A549 (cell line): ENCODE measurements at regions not wholly inside any gene's neighbourhood (a gene's known extent, or its start where the extent isn't known, plus 50 kb on each side); places are given as distances from the start of the nearest gene placed in this dataset.

Experiments
- ATAC-seq, 2 experiments: fragments of 200-7000 bp in 1 of 2; fragments of >200 bp in 1 of 2; cut with Nextera tagmentation in 1 of 2; cut with Tn5 transposase in 1 of 2; 3 replicates each; pipeline versions ENCODE4 v1.8.0 to v1.9.1; 2018 to 2020; ENCODE audit warnings: mild to moderate bottlenecking in 1 of 2, moderate library complexity in 1 of 2
- CTCF ChIA-PET: fragments of 300-600 bp; sonication (Branson Sonifier 250); formaldehyde crosslinking; extraction: SDS; loops from one replicate; lab custom pipeline; 2021; ENCODE audit warnings: antibody characterized with exemption, inconsistent platforms; lab: Yijun Ruan, JAX
- POLR2A ChIA-PET: fragments of 350-600 bp; formaldehyde crosslinking; extraction: SDS; loops from one replicate; lab custom pipeline; 2021; ENCODE audit warnings: antibody characterized with exemption, inconsistent platforms; lab: Yijun Ruan, JAX
- DNase-seq, 2 experiments: peaks; one replicate each; pipeline versions ENCODE4 v3.0.0 to v3.0.0-alpha.2; 2011 to 2016; ENCODE audit warnings: low read depth in 1 of 2, low spot score in 1 of 2
- FAIRE-seq: peaks from 2 replicates; lab custom pipeline; 2011; peaks lifted over from hg19 to GRCh38; lab: Jason Lieb, UNC
- H3K27ac ChIP-seq, 2 experiments: fragments of >200 bp; sonication (Bioruptor Twin); formaldehyde crosslinking; 3 replicates each; pipeline ENCODE4 v1.5.1; 2016 to 2017
- H3K4me1 ChIP-seq: fragments of >200 bp; sonication (Bioruptor Twin); formaldehyde crosslinking; 3 replicates; pipeline ENCODE4 v1.6.1; 2016
- H3K4me2 ChIP-seq: fragments of >200 bp; sonication (Bioruptor Twin); formaldehyde crosslinking; 3 replicates; pipeline ENCODE4 v1.6.1; 2016
- H3K4me3 ChIP-seq: fragments of >200 bp; sonication (Bioruptor Twin); formaldehyde crosslinking; 3 replicates; pipeline ENCODE4 v1.5.1; 2016
- H3K9me3 ChIP-seq: fragments of >200 bp; sonication (Bioruptor Twin); formaldehyde crosslinking; 3 replicates; pipeline ENCODE4 v1.6.1; 2016
- ATOH8 ChIP-seq: fragments of 250-450 bp; sonication (Bioruptor Pico); IDR thresholded peaks from 2 replicates; pipeline ENCODE4 v1.5.0; 2020; ENCODE audit warnings: low read depth, mild to moderate bottlenecking, moderate library complexity
- CBX2 ChIP-seq: fragments of 200-600 bp; sonication (generic); IDR thresholded peaks from 2 replicates; pipeline ENCODE4 v1.6.1; 2016; ENCODE audit warnings: low read depth, mild to moderate bottlenecking, borderline replicate concordance
- CBX8 ChIP-seq: fragments of 200-600 bp; sonication (generic); IDR thresholded peaks from 2 replicates; pipeline ENCODE4 v1.6.1; 2016
- CHD2 ChIP-seq: fragments of 150-350 bp; IDR thresholded peaks from 2 replicates; pipeline ENCODE4 v1.6.1; 2014; ENCODE audit warnings: low read length; ENCODE audit not compliant: partially characterized antibody
- CTCF ChIP-seq: fragments of >200 bp; sonication (Bioruptor Twin); formaldehyde crosslinking; IDR thresholded peaks from 3 replicates; pipeline ENCODE4 v1.5.1; 2016
- E2F6 ChIP-seq: IDR thresholded peaks from 2 replicates; pipeline ENCODE4 v1.6.1; 2012; ENCODE audit warnings: low read depth, borderline replicate concordance
- ESRRA ChIP-seq: fragments of 150-350 bp; IDR thresholded peaks from 2 replicates; pipeline ENCODE4 v1.6.1; 2014; ENCODE audit warnings: mild to moderate bottlenecking, low read length, borderline replicate concordance
- FOSB ChIP-seq: fragments of 250-450 bp; sonication (Bioruptor Pico); IDR thresholded peaks from 2 replicates; pipeline ENCODE4 v1.5.0; 2020; ENCODE audit warnings: mild to moderate bottlenecking, moderate library complexity
- FOXS1 ChIP-seq: fragments of 250-450 bp; sonication (Bioruptor Pico); IDR thresholded peaks from 2 replicates; pipeline ENCODE4 v1.5.0; 2020; ENCODE audit warnings: mild to moderate bottlenecking, moderate library complexity
- GATA3 ChIP-seq: IDR thresholded peaks from 2 replicates; pipeline ENCODE4 v1.6.1; 2012; ENCODE audit warnings: borderline replicate concordance
- JUNB ChIP-seq: fragments of >200 bp; sonication (Bioruptor Twin); formaldehyde crosslinking; IDR thresholded peaks from 2 replicates; pipeline ENCODE4 v1.6.1; 2016
- MAX ChIP-seq: IDR thresholded peaks from 2 replicates; pipeline ENCODE4 v1.6.1; 2012
- MYC ChIP-seq: IDR thresholded peaks from 2 replicates; pipeline ENCODE4 v1.6.1; 2012; ENCODE audit warnings: mild to moderate bottlenecking, inconsistent platforms, low read length, improper control_type of control experiment, borderline replicate concordance
- NR3C1 ChIP-seq: fragments of >200 bp; sonication (Bioruptor Twin); formaldehyde crosslinking; IDR thresholded peaks from 3 replicates; pipeline ENCODE4 v1.6.1; 2017
- PBX3 ChIP-seq: IDR thresholded peaks from 2 replicates; pipeline ENCODE4 v1.6.1; 2012
- PHF8 ChIP-seq: fragments of 200-600 bp; sonication (generic); IDR thresholded peaks from 2 replicates; pipeline ENCODE4 v1.6.1; 2016; ENCODE audit warnings: low read depth, mild to moderate bottlenecking, antibody characterized with exemption, moderate library complexity, borderline replicate concordance
- RARB ChIP-seq: fragments of 250-450 bp; sonication (Bioruptor Pico); IDR thresholded peaks from 2 replicates; pipeline ENCODE4 v1.8.0; 2021; ENCODE audit warnings: mild to moderate bottlenecking, moderate library complexity
- RFX5 ChIP-seq: fragments of 450-650 bp; IDR thresholded peaks from 2 replicates; pipeline ENCODE4 v1.7.1; 2014; ENCODE audit warnings: antibody characterized with exemption, mild to moderate bottlenecking, moderate library complexity
- RNF2 ChIP-seq: fragments of 200-600 bp; sonication (generic); IDR thresholded peaks from 2 replicates; pipeline ENCODE4 v1.6.1; 2016; ENCODE audit warnings: low read depth, mild to moderate bottlenecking, antibody characterized with exemption, moderate library complexity, borderline replicate concordance
- TP53 ChIP-seq: fragments of 250-450 bp; sonication (Bioruptor Pico); IDR thresholded peaks from 2 replicates; pipeline ENCODE4 v1.5.0; 2021; ENCODE audit warnings: mild to moderate bottlenecking, moderate library complexity
- USF2 ChIP-seq: fragments of 450-650 bp; IDR thresholded peaks from 2 replicates; pipeline ENCODE4 v1.6.1; 2014; ENCODE audit warnings: antibody characterized with exemption
- ZNF302 ChIP-seq: fragments of 250-450 bp; sonication (Bioruptor Pico); IDR thresholded peaks from 2 replicates; pipeline ENCODE4 v1.9.0; 2021; ENCODE audit warnings: inconsistent platforms, mild to moderate bottlenecking, moderate library complexity
- ZSCAN20 ChIP-seq: fragments of 250-450 bp; sonication (Bioruptor Pico); IDR thresholded peaks from 2 replicates; pipeline ENCODE4 v1.8.0; 2022; ENCODE audit warnings: mild to moderate bottlenecking, moderate library complexity
- WGBS: methylation state at CpG from one replicate; pipeline ENCODE4 v1.1.6; 2017; ENCODE audit errors: missing lambda C conversion rate; 5-methylcytosine and 5-hydroxymethylcytosine counted together

GRCh38 chr16:85384833-85385462 is 228.2 kb upstream of the GSE1 start:
- POLR2A ChIA-PET = no interaction called here
- DNase-seq (no peak), FAIRE-seq (no peak), ATAC-seq (no peak; a peak in 1 of 6 replicates)
- no peak overlapping the region for H3K4me3 ChIP-seq
- H3K4me1 ChIP-seq = peaks cover 5% of the 10 kb centered on the region
- WGBS = 77% methylated on average over 15 of the region's 20 CpGs
- no peak overlapping the region for H3K27ac ChIP-seq
- TF ChIP-seq USF2 (no peak), RARB (no peak), RNF2 (no peak), FOXS1 (no peak), CTCF (no peak), GATA3 (no peak)
- H3K4me2 ChIP-seq = no peak overlapping the region
- CTCF ChIA-PET = interaction anchor here (0.9 to 1.6 kb wide), 2 partner anchors 10 to 15 kb away, joined by 4 to 7 read pairs; no protein-coding TSS in a partner anchor
- no peaks in the 10 kb centered on the region for H3K9me3 ChIP-seq

GRCh38 chr16:85385463-85386331 is 227.4 kb upstream of the GSE1 start:
- Histone ChIP-seq H3K4me1 (peaks cover 12% of the 10 kb centered on the region), H3K9me3 (no peaks in the 10 kb centered on the region), H3K4me2 (no peak overlapping the region), H3K27ac (no peak overlapping the region), H3K4me3 (no peak overlapping the region)
- CTCF ChIA-PET = interaction anchor here (0.9 to 1.5 kb wide), 6 partner anchors 10 to 225 kb away, joined by 3 to 9 read pairs (median 4); no protein-coding TSS in a partner anchor
- POLR2A ChIA-PET = no interaction called here
- no peak for FAIRE-seq
- WGBS = 81% methylated on average over 28 of the region's 32 CpGs
- TF ChIP-seq PBX3 = no peak
- TF ChIP-seq E2F6 = no peak
- TF ChIP-seq RARB = no peak
- TF ChIP-seq NR3C1 = no peak
- TF ChIP-seq FOSB (CRISPR knock-in tag) = no peak
- TF ChIP-seq CBX2 = no peak
- TF ChIP-seq CBX8 = no peak
- no peak for TF ChIP-seq ZNF302 (CRISPR knock-in tag)
- no peak for TF ChIP-seq ESRRA
- TF ChIP-seq CHD2 = no peak
- TF ChIP-seq JUNB = no peak
- TF ChIP-seq ZSCAN20 = no peak
- TF ChIP-seq TP53 (CRISPR knock-in tag) = no peak
- no peak for TF ChIP-seq PHF8
- no peak for TF ChIP-seq ATOH8 (CRISPR knock-in tag)
- TF ChIP-seq RFX5 = no peak
- TF ChIP-seq MYC = no peak
- TF ChIP-seq MAX = no peak
- TF ChIP-seq, all 56 proteins: peak for 0
- DNase-seq = no peak
- ATAC-seq = no peak
